ENCODE measurements at regions not wholly inside any gene's neighbourhood (a gene's known extent, or its start where the extent isn't known, plus 50 kb on each side); places are given as distances from the start of the nearest gene placed in this dataset.
"Not testable (repeated sequence)": the region's sequence is repeated elsewhere in the genome, so short reads cannot be mapped to it uniquely, and the experiment has no call there.

DNA sequence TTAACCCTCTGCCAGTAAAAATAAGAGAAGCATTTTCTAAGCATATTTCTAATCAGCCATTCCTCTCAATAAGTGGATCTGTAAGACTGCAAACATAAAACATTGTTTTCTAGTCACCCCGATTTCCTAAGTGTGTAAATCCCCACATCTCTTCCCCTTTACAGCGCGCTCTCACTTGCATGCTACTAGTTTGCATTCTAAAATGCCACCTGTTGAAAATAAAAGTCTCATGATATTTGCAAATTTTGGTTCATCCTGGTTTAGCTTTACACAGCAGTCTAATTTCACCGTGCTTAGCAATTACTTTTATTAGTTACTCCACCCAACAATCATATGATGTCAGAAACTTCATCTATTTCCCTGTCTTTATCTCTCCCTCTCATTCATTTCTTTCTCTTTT, 1230.7 kb upstream of the ZEB2 start:
- DNase-seq (ENCODE audit: low spot score in 2 of 2) (no peak), FAIRE-seq (no peak)

DNA sequence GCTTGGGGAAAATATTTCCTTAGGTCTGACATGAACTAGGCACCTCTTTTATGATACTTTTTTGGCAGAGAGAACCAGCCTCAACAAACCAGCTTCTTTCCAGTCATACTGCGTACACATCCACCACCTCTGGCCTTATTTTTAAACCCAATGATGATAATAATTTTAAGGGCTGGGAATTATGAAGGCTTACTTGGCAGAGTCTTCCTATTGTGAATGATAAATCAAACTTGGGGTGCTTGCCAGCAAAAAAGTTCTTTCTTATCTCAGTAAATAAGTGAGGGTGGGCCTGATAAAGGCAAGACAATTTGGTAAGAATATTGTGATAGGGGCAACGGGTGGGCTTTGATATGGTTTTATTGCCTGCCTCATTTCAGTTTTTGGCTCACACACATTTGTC, 1230.2 kb upstream of the ZEB2 start:
- FAIRE-seq: no peak
- no peak for DNase-seq (ENCODE audit: low spot score in 2 of 2)

DNA sequence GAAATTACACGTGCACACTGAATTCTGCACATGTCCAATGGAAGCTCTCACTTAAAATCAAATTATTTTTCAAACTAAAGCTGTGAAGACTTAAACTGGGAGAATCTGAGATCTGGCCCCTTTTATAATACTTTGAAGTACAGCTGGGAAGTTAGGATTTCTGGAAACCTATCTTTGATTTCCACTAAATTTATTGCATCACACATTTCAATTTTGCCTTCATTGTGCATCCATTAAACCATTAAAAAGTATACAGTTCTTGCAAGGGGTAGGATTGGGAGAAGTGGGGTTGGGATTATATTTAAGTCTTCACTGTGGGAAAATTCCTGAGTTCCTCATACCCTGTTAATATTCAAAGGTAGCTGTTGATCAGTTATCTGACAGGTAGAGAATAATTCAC, 1229.6 kb upstream of the ZEB2 start:
- DNase-seq (ENCODE audit: low spot score in 2 of 2): no peak
- no peak for FAIRE-seq

DNA sequence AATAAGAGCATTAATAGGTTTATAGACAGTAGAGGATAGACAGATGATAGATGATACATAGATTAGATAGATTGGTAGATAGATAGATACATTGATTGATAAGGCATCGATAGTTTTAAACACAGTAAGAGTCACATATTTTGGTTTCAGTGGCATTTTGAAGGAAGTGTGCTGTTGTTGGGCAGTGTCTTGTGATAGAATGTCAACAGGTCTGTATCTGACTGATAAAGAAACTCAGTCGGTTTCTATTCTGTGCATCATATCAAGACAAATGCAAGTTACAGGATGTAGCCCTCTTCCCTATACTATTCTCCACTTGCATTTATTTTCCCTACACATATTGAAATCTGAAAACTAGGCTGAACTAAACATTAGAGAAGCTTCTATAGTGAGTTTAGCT, 1229.0 kb upstream of the ZEB2 start:
- FAIRE-seq (no peak), DNase-seq (ENCODE audit: low spot score in 2 of 2) (no peak)

DNA sequence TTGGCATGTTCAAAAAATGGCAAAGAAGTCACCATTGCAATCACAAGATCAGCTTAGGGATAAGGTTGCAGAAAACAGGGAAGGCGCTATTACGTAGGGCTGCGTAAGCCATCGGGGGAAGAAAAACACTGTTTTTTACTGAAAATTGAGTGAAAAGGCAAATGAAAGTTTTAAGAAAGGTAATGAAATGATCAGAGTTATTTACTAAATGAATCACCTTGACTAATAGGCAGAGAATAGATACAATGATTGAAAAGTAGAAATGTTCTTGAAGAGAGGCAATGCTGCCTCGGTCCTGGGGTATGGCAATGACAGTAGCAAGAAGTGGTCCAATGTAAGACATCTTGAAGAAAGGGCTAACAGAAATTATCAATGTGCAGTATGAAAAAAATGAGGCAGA, 1227.8 kb upstream of the ZEB2 start:
- FAIRE-seq: no peak
- DNase-seq (ENCODE audit: low spot score in 2 of 2): no peak

DNA sequence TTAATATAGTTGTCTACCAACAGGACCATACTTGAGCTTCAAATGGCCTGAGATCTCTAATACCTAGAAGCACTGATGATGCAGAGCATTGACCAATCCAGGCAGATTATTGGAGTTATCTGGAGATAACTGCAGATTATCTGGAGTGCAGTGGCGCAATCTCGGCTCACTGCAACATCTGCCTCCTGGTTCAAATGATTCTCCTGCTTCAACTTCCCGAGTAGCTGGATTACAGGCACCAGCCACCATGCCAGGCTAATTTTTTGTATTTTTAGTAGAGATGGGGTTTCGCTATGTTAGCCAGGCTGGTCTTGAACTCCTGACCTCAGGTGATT, 1225.4 kb upstream of the ZEB2 start:
- not testable (repeated sequence) for DNase-seq (ENCODE audit: low spot score in 2 of 2); FAIRE-seq

DNA sequence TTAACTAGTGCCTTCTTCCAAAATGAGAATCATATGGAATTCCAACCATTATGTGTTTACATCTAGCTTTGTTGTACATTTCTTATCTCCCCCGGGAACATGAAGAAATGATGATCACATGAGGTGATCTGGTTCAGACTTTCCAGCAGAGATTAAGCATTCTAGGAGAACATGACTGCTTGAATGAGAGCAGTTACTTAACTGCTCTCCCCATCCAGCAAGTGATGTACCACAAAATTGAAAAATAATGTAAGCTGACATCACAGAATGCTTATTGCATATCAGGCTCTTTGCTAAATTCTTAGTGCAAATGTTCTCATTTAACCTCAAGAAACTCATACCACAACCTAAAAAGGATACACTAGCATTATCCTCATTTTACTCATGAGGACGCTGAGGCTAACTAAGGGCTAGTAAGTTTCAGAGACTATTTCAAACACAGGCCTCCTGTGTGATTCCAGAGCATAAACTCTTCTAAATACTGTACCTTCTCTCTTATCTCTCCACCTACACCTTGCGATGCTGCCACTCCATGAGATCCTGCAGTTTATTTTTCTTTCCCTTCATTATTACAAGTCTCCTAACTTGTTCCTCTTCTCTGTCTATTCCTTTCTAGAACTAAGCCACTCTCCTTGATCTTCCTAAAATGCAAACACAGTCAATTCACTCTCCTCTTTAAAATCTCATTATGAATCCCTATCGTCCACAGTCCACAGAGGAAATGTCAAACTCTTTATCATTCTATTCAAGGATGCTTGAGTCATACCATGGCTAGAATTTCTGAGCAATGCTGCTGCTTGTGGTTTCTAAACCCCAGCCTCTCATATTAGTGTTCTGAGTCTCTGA, 1224.8 kb upstream of the ZEB2 start:
- FAIRE-seq (no peak), DNase-seq (ENCODE audit: low spot score in 2 of 2) (no peak)

DNA sequence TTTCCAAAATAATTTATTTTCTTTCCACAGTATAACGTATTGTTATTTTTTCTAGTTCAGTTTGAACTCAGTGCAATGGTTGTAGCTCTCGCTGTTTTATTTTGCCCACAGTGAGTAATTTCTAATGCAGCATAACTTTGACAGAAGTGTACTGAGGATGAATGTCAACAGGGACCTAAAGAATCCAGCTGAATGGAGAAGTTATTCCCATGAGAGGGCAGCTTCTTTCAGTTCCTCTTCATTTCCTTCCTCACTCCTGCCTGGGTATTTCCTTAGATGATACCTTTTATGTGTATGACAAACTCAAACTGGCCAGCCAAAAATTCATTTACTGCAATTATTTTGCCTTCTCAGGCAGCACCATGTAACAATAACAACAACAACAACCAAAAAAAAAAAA, 1223.1 kb upstream of the ZEB2 start:
- DNase-seq (ENCODE audit: low spot score in 2 of 2): no peak
- FAIRE-seq: no peak

DNA sequence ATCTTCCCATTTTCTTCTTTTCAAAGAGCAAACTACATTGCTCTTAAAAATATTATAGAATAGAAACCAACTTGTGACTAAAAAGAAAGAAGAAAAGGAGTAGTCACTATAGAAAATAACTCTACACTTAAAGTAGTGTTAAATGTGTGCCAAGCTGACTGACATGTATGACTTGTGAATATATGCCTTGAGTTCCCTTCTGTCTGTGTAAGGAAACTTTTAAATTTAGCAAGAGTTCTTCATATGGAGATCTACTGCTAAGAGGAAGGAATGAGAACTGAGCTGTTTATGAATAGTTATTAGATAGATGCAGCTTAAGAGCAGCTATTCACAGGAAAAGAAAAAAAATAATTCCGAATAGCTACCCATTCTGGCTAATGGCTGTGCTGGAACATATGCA, 1221.7 kb upstream of the ZEB2 start:
- DNase-seq (ENCODE audit: low spot score in 2 of 2) (no peak), FAIRE-seq (no peak)

DNA sequence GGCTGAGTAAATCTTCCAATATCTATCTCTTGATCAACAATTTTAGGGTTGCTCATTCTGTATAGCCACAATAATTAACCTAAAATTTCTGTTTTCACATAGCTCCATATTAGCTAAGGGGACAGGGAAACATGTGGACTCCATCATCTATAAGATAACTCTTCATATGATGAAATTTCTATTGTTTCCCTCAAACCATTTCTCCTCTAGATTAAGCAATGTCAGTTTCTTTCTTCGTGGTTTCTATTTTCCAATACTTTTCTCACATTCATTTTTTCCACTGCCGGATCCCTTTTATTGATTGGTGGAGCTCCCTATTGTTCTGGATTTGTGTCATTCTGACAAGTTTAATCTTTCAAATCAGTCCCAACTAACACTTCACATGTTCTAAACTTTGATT, 1221.3 kb upstream of the ZEB2 start:
- DNase-seq (ENCODE audit: low spot score in 2 of 2) (no peak), FAIRE-seq (no peak)

DNA sequence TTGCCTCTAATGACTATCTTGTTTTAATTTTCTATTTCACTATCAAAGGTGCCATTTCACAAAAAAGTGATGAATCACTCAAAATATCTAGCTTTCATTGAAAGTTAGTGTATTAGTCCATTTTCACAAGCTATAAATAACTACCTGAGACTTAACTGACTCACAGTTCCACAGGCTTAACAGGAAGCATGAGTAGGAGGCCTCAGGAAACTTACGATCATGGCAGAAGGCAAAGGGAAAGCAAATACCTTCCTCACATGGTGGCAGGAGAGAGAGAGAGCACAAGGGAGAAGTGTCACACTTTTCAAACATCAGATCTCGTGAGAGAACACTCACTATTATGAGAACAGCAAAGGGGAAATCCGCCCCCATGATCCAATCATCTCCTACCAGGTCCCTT, 1220.4 kb upstream of the ZEB2 start:
- DNase-seq (ENCODE audit: low spot score in 2 of 2): no peak
- no peak for FAIRE-seq

DNA sequence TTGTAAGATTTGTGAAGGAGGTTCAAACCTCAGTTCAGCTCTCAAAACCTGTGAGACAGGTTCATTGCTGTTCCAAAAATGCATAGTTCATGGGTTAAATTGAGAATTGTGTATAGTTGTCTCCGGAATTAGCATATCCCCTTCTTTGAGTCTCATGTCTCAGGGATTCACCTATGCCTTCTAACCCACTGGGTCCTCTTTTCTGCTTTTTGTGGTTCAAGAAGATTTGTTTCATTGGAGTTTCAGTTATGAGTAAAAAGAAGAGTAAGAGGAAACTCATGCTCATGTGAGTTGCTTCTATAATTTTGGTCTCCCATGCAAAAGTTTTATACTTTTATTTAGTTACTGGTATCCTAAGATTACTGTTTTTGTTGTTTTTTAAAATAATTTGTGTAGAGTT, 1219.8 kb upstream of the ZEB2 start:
- DNase-seq (ENCODE audit: low spot score in 2 of 2) (no peak), FAIRE-seq (no peak)

DNA sequence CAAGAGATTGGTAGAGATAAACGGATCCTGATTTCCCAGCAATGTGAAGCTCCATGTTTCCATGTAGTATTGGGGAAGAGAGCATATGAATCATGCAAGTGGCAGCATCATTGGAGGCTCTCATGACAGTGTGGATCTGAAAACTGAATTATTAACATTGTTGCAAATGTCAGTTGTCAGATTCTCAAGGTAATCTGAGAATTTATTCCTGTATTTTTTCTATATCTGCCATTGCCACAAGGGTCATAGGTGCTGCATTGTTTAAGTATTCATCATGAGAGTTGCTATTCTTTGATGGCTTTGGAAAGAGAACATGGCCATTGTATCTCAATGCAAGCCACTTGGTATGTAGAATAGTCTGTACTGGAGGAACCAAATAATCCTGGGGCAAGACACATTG, 1217.0 kb upstream of the ZEB2 start:
- DNase-seq (ENCODE audit: low spot score in 2 of 2) (no peak), FAIRE-seq (no peak)

DNA sequence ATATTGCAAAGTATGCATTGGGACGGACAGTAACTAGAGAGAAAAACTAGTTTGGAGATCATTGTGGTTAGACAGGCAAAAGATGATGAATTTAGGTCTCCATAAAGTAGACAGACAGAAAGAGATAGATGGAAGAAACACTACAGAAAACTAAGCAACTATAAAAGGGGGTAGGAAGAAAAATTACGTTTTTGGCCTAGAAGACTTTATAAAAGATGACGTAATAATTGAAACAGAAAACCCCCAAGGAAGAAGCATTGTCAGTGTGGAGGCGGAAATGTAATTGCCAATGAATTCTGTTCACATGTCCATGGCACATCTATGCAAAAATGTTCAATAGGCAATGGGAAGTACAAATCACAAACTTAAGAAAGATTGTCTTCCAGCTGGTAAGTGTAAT, 1211.5 kb upstream of the ZEB2 start:
- no peak for DNase-seq (ENCODE audit: low spot score in 2 of 2)

DNA sequence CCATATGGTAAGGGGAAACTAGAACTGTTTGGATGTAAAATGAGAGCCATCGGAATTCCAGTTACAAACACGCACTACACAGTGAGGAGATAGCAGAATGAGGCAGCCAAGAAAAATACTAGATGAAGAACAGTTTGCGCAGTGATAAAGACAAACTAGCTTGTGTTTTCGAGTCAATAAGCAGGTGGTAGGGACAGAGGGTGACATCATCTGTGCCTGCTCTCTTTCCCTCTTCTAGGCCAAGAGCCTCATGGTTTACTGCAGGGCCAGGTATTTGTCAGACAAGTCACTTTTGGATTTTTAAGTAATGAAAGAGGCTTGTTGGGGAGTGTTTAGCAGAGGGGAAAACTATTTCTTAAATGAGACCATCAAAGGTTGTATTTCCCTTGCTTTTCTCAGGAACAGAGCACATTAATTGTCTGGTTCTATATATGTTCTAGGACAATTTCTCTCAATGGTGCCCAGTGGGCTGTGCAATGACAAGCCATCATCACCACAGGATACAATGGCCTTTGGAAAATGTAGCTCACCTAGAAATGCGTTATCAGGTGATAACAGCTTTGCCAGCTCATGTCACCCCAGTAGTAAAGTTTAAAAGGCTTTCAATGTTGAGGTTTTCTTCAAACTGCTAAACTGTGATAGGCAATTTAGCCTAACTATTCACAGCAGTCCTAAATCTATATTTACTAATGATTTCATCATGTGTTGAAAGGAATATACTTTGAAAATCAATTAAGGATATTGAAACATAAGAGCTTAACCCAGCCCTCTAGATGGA, 1210.3 kb upstream of the ZEB2 start:
- FAIRE-seq (no peak), DNase-seq (ENCODE audit: low spot score in 2 of 2) (no peak)

More for the DNA sequence above, 1211.5 kb upstream of the ZEB2 start:
- FAIRE-seq: no peak

DNA sequence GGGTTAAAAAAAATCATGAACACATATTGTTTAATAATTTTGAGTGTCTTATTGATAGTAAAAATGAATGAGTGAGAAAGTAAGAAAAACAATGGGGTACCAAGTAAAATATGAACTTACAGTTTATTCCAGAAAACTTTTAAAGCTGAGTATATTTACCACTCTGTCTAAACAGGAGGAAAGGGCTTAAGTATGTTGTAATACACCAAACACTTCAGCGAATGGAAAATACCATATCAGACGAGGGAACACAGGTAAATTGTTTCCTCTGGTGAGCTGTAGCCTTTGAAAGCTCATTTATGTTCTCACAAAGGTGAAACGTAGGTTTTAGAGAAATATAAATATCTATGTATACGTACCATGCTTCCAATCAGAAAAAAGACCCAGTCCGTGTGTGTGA, 1209.6 kb upstream of the ZEB2 start:
- no peak for DNase-seq (ENCODE audit: low spot score in 2 of 2)
- no peak for FAIRE-seq

DNA sequence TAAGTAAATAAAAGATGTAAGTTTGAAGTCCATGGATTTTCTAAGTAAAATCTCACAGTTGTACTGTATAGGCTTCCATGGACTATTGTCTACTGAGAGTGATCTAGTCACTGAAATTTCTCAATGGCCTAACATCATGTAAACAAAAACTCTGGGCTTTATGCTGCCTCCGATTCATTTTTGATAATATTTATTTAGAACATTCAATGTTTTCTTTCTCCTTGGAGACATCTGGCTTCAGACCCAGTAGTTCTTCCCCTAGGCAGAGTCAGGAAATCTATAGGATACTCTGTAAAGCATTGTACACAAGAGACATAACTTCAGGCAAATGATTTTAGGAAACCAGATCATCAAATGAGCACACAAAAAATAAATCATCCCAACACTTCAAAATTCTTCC, 1208.6 kb upstream of the ZEB2 start:
- FAIRE-seq: no peak
- DNase-seq (ENCODE audit: low spot score in 2 of 2): no peak

DNA sequence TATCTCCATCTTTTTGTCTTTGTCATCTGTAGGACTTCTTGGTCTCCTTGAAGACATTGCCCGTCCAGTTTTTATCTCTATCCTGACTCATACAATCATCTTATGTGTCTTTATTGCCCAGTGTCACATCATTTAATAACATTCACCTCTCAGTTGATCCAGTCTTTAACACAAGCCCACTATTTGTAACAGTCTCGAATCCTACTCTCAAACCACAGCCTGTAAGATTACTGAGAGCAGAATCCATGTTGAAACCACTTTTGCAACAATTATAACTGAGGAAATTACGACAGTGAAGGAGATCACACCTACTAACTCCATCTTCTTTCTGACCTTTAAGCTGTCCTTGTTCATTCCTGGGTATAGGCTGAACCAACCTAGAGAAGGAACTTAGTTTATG, 1206.0 kb upstream of the ZEB2 start:
- DNase-seq (ENCODE audit: low spot score in 2 of 2) (no peak), FAIRE-seq (no peak)

DNA sequence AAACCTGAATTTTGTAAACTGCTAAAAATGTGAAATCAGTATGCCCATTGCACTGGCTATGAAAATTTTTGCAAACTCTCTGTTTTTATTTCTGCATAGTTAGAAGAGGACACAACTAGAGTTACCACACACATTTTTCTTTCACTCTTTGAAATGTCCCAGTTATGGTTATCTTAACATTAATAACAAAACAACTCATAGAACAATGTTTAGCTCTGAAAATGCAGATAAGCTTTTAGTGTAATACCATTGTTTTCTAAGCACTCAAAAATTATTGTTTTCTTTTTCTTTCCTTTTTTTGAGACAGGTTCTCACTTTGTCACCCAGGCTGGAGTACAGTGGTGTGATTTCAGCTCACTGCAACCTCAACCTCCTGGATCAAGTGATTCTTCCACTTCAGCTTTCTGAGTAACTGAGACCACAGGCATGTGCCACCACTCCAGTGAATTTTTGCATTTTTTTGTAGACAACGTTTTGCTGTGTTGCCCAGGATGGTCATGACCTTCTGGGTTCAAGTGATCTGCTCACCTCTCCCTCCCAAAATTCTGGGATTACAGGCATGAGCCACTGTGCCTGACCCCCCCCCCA, 1204.5 kb upstream of the ZEB2 start:
- DNase-seq (ENCODE audit: low spot score in 2 of 2) (no peak), FAIRE-seq (no peak)

DNA sequence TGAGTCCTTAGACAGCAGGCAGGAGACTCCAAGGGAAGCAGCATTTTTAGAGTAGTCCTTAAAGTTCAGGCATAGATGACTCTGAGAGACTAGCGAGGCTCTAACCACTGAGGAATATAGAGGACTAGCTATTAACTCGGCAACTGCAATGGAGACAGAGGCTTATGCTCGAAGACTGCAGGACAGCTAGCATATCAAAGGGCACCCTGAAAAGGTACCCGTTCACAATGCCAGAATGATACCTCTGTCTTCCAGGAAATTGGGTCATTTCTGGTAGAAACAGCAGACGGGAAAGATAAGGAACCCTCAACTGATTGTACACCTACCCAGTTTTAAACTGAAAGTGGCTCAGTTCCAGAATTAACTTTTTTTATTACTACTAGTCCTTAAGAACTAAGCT, 1204.0 kb upstream of the ZEB2 start:
- FAIRE-seq (no peak), DNase-seq (ENCODE audit: low spot score in 2 of 2) (no peak)

DNA sequence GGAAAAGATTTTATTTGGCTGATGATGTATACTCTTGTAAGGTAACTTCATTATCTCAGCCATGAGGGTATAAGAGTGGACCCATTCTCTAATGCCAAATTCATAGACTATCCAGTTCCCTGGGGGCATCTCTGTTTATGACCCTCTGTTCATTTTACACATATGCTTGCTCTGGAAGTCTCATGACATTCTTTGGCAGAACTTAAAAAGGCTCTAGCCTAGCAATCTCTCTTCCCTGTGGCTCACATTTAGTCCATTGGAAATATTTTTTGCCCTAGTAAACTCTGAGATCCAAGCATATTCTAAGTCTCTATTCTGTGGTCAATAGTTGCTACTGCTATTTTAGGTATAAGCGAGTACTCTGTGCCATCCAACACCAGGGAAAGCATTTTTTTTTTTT, 1201.8 kb upstream of the ZEB2 start:
- no peak for DNase-seq (ENCODE audit: low spot score in 2 of 2)
- no peak for FAIRE-seq

DNA sequence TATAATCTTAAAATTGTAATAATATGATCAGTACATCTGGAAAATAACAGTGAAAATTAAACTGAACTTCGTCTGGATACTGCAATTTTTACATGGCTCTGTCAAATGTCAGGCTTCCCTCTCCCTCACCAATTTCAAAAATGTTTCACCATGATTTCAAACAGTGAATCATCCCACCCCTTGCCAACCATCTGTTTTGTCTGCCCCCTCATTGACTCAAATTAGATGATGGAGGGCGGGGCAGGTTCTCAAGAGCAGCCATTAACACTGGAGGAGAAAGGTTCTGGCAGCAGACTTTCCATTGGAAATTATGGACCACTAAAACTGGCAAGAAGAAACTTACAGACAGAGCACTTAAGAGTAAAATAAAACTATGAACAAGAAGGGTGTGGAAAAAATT, 1195.7 kb upstream of the ZEB2 start:
- DNase-seq (ENCODE audit: low spot score in 2 of 2): no peak
- FAIRE-seq: no peak
